ENCODE measurements at regions not wholly inside any gene's neighbourhood (a gene's known extent, or its start where the extent isn't known, plus 50 kb on each side); places are given as distances from the start of the nearest gene placed in this dataset.

DNA sequence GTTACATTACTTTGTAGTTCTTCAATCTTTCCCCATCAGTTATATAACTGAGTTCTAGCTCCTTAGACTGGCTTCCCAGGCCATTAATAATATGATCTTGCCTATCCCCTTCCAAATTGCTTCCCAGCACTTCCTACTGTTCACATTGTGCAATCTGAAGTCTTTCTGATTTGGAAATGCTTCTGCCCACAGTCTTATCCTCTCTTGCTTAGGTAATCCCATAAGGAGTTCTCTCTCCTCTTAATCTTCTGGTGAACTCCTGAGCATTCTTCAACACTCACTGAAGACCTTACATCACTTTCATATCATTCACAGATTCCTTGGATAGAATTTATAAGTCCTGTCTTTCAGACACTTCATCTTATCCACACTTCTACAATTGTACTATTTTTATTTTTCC lies 132.7 kb upstream of the TTC29 start:
- Histone ChIP-seq H3K4me2 (ENCODE audit: insufficient read depth in 1 of 2, low read depth in 2 of 2, low read length in 2 of 2) (no peak overlapping the region), H3K79me2 (ENCODE audit: control insufficient read depth in 1 of 2, insufficient read depth in 2 of 2, low read length in 2 of 2) (no peaks in the 10 kb centered on the region), H3K9ac (replicated peaks in 1 of 4; ENCODE audit: extremely low read depth in 1 of 4, low read depth in 3 of 4, low read length in 3 of 4) (no peak overlapping the region), H3K14ac (ENCODE audit: insufficient read length) (no peak overlapping the region), H4K5ac (ENCODE audit: insufficient read length, low read depth, low read length) (no peak overlapping the region), H3K79me1 (ENCODE audit: low read depth, low read length) (no peaks in the 10 kb centered on the region), H2BK20ac (ENCODE audit: low read length) (no peak overlapping the region), H4K8ac (ENCODE audit: extremely low read depth, insufficient read depth, low read length) (no peak overlapping the region), H4K20me1 (replicated peaks in 1 of 2; ENCODE audit: control insufficient read depth in 1 of 2, insufficient read depth in 2 of 2, low read length in 2 of 2) (no peaks in the 10 kb centered on the region), H2BK12ac (ENCODE audit: low read depth, low read length) (no peak overlapping the region), H3K4me1 (replicated peaks in 1 of 4; ENCODE audit: control insufficient read depth in 3 of 4, insufficient read depth in 4 of 4, low read length in 3 of 4) (no peaks in the 10 kb centered on the region; a peak in 1 of 7 replicates), H3K23me2 (ENCODE audit: low read depth, low read length) (no peaks in the 10 kb centered on the region), H3K27ac (ENCODE audit: low read depth, low read length) (no peak overlapping the region), H3K23ac (ENCODE audit: insufficient read length) (no peak overlapping the region), H3K56ac (replicated peaks; ENCODE audit: insufficient read length, low read depth, low read length) (no peak overlapping the region), H3K27me3 (replicated peaks in 1 of 4; ENCODE audit: control insufficient read depth in 3 of 4, extremely low read depth in 1 of 4, insufficient read depth in 3 of 4, low read length in 3 of 4) (no peaks in the 10 kb centered on the region), H3K36me3 (ENCODE audit: control insufficient read depth in 2 of 4, insufficient read depth in 4 of 4, low read length in 3 of 4) (no peaks in the 10 kb centered on the region), H2BK5ac (ENCODE audit: low read depth, low read length) (no peak overlapping the region), H2AFZ (ENCODE audit: low read length) (no peak overlapping the region), H2BK120ac (replicated peaks; ENCODE audit: low read depth, low read length) (no peak overlapping the region), H2AK5ac (ENCODE audit: low read depth, low read length) (no peak overlapping the region), H3K9me3 (ENCODE audit: insufficient read depth in 2 of 2, low read depth in 1 of 2, low read length in 1 of 2) (0 out of 4 replicates have a peak, but pooled peaks cover 0 to under 1% of the 10 kb centered on the region in 2 experiments), H2BK15ac (ENCODE audit: low read length) (no peak overlapping the region), H3K4ac (replicated peaks; ENCODE audit: insufficient read length, low read depth, low read length) (no peak overlapping the region), H3K4me3 (ENCODE audit: extremely low read depth in 1 of 4, insufficient read depth in 2 of 4, low read depth in 3 of 4, low read length in 4 of 4) (no peak overlapping the region), H4K91ac (replicated peaks; ENCODE audit: insufficient read length, low read length) (no peak overlapping the region), H3K18ac (ENCODE audit: extremely low read depth, low read length) (no peak overlapping the region)
- DNase-seq (ENCODE audit: low read depth in 1 of 2, low spot score in 2 of 2), result no peak
- CTCF ChIA-PET (ENCODE audit: partially characterized antibody), result no interaction called here
- TF ChIP-seq TEAD4 (IDR thresholded peaks at IDR 0.05; ENCODE audit: low read depth, low read length), result no peak
- TF ChIP-seq SP1 (IDR thresholded peaks at IDR 0.05; ENCODE audit: low read depth, low read length), result no peak
- no peak for TF ChIP-seq SIN3A (conservative IDR thresholded peaks at IDR 0.05 in 1 of 2, IDR thresholded peaks at IDR 0.05 in 1 of 2; ENCODE audit: low read depth in 1 of 2, low read length in 2 of 2)
- no peak for TF ChIP-seq KDM4A (IDR thresholded peaks at IDR 0.05; ENCODE audit: low read depth, low read length, severe bottlenecking)
- TF ChIP-seq SAP30 (IDR thresholded peaks at IDR 0.05; ENCODE audit: insufficient read depth, insufficient replicate concordance, low read length), result no peak
- TF ChIP-seq SIX5 (IDR thresholded peaks at IDR 0.05; ENCODE audit: low read depth, low read length), result no peak
- TF ChIP-seq JUN (IDR thresholded peaks at IDR 0.05; ENCODE audit: low read depth, low read length), result no peak
- no peak for TF ChIP-seq BCL11A (IDR thresholded peaks at IDR 0.05; ENCODE audit: low read depth in 2 of 2, low read length in 2 of 2)
- TF ChIP-seq ZNF274 (IDR thresholded peaks at IDR 0.05; ENCODE audit: borderline replicate concordance, extremely low read depth, low read length), result no peak
- no peak for TF ChIP-seq FOSL1 (IDR thresholded peaks at IDR 0.05; ENCODE audit: insufficient read depth, low read depth, low read length)
- no peak for TF ChIP-seq NANOG (IDR thresholded peaks at IDR 0.05; ENCODE audit: insufficient read depth, low read depth, low read length, poor library complexity, severe bottlenecking)
- no peak for TF ChIP-seq SUZ12 (IDR thresholded peaks at IDR 0.05; ENCODE audit: low read length)
- POLR2A ChIA-PET (ENCODE audit: partially characterized antibody), result no interaction called here
- no peak for FAIRE-seq
